HG02943 (cell line): ENCODE measurements at regions not wholly inside any gene's neighbourhood (a gene's known extent, or its start where the extent isn't known, plus 50 kb on each side); places are given as distances from the start of the nearest gene placed in this dataset.

Source experiments
- ATAC-seq: cut with Tn5 transposase; IDR thresholded peaks from one replicate; pipeline ENCODE4 v1.9.1; 2021; ENCODE audit warnings: mild to moderate bottlenecking, low read depth, moderate library complexity; ENCODE audit not compliant: unreplicated experiment

DNA sequence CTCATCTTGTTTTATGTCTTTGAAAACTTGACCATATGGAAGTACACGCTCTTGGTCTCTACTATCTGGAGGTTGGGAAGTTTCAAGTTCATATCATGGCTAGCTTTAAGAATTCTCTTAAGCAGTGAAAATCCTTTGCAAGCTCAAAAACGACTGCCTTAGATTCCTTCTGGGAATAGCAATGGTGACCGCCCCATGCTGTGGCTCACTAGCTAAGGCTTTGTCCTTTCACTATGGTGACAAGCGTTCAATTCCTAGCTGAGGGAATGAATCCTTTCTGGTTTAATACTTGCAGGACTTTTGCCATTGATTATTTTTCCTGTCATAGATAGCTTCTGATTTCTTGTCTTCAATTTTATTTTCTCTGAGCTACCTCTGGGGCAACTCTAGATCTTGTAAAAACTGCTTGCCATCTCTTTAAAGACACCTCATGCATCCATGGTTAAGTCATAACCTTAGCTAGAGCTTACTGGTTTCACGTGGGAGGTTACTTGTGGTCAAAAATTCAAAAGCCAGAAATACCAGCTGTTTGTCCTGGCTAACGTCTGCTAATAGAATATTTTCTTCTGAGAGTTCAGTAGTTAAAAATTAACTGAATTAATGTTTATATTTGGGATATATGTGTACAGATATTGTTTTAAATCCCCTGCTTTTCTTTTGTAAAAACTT is 673.4 kb upstream of the CBLB start:
- no peak for ATAC-seq

DNA sequence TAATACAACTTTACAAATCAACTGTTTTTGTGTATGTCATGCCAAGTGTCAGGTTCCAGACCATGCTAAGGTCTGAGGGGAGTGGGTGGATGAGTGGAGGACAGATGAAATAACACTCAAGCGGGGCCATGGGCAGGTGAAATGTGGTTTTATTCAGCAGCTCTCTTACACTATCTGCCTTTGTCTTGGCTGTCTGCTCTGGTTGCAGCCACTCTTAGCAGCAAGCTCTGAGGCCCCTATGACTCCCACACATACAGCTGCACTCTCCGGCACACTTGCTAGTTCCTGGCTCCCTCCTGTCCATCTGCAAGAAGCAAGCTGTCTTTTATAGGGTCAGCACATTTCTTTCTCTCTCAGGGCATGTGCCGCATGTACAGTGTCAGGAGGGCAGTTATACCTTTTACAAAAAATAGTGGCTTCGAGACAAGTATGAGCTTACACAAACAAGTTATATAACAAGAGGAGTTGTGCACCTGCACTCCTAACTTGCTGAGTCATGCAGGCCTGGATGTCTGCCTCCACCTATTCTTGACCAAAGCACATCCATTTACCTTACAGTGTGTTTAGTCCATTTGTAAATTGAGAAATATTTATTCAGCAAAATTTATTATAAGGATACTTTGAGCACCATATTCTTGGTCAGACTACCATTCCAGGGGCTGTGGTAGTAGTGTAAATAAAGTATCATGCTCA is 683.7 kb upstream of the CBLB start:
- no peak for ATAC-seq

DNA sequence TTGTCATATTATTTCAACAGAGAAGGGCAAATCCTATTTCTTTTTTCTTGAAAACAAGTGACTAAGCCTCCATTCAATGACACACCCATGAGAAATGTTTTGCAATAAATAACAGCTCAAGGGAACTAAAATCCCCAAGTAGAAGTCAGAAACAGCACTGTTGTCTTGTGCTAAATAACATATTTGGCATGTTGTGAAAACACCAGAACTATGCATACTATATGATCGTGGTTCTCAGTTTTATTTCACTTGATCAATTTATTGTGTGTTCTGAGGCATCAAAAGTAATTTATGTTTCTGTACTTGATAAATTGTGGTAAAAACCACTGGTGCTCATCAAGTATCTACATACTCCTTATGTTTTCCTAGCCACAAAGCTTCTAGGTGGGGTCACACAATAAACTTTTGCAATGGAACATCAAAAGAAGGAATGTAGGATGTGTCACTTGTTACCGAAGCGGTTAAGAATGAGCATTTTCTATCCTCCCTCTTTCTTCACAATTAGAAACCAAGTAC is 691.7 kb upstream of the CBLB start:
- no peak for ATAC-seq

DNA sequence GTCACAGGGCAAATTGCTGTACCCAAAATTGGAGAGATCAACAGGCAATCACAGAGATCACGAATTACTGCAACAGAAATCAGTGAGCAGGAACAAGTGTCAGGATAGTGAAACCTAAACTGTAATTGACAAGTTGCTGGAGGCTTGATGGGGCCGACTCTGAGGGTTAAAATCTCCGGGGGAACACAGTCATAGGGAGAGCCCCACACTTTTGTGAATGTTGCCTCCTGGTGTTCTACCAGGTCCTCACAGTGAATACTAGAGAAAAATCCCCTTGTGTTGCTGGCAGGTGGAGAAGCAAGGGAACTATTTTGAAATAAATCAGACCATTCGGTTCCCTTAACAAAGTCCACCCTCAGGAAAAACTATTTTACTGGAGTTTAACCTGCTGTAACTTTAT is 697.5 kb upstream of the CBLB start:
- ATAC-seq, result peak; percentile 91

DNA sequence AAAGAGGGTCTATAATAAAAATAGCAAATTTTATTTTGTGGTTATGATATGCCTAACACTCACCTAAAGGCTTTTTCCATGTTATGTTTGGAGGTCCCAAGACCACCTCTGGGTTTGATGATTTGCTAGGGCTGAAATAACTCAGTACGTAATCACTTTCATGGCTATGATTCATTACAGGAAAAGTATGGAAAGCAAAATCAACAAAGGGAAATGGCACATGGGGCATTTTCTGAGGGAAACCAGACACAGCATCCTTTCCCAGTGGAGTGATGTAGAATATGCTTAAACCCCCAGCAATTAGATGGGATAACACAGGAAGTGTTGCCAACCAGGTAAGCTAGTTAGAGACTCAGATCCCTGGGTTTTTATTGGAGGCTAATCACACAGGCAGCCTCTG is 701.6 kb upstream of the CBLB start:
- no peak for ATAC-seq

DNA sequence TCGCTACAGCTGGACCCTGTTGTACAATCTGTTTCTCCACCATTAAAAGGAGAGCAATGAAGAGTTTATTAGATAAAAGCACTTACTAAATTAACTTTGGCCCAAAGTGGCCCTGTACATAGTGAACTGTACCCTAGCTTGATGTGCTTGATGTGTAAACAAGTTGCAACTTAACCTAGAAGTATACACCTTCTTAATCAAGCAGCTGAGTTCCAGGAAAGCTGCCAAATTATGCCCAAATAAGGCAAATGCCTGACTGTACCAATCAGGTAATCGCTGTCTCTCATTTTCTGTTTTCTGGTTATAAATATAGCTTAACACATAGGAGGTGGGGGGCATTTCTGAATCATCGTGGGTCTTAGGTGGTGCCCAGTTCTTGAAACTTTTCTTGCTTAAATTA is 704.8 kb upstream of the CBLB start:
- ATAC-seq, result no peak

DNA sequence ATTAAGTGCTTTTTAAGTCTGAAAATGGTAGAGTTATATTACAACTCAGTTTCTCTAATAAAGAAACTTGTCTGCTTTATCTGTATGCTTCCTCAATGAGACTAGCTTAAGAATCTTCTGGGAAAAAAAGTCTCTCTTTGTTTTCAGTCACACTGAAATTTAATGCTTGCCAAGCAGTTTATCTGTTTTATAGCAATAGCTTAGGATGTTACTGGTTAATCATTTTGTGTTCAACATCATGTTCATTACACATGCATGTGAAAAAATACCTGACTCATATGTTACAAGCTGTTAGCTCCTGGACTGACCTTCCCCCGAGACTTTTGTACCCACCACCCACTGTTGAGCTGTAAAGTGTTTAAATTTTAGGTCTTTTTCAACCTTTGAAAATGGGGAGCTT is 706.2 kb upstream of the CBLB start:
- ATAC-seq, result no peak

DNA sequence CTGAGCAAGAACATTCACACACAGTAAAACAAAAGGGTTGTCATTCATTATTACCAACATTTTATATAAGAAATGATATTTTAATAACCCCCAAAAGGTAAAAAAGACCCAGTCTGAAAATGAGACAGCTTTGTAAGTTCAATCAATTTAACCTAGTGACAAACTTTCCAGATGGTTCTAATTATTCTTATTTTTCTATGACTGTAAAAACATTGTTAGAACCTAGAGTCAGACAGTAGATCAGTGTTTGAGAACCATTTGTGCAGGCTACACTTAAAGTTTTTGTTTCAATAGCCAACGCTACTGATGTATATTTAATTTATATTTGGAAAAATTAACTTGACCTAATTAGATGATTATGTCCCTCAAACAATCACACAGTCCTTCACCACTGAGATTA is 708.4 kb upstream of the CBLB start:
- ATAC-seq, result no peak

DNA sequence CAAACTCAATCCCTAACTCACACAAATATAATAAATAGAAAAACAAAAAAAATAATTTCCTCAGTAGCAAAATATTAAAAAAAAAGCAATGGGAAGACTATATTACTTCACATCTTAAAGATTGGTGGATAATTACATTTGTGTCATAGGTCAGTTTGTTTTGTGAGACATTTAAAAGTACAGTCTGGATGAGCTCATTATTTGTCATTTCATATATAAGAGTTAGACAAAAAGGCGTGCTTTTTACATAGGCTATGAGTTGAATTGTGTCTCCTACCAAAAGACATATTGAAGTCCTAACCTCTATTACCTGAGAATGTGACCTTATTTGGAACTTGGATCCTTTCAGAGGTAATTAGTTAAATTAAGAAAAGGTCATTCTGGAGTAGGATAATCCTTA is 710.1 kb upstream of the CBLB start:
- no peak for ATAC-seq

DNA sequence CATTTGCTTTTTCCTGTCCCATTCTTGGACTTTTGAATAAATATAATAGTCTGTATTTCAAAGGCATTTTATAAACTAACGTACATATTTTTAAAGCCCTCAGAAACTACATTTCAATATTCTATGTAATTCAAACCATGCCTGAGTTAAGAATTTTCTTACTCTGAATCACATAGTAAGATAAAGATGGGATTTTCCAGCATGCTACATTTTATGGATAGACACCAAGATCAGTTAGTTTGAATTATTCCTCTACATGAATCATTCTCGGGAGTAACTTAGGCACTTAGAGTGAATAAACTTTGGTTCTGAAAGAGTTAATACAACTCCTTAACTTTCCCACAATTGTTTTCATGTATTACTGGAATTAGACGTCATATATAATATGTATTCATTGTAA is 713.3 kb upstream of the CBLB start:
- ATAC-seq, result no peak

DNA sequence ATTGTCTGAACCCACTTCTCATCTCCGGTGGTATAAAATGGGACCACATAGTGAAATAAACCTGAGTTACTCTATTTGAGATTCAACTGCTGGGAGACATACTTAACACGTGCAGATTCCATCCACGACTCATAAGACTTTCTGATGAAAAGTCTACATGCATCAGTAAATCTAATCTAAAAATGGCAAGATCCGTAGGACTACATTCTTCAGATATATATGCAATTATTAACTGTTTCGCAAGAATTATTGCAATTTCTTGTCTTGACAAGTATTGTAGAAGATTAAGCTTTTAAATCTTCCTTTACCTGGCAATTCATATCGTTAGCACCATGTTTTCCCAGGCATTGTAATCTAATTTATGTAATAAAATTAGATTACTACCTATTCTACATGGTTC is 718.7 kb upstream of the CBLB start:
- no peak for ATAC-seq

DNA sequence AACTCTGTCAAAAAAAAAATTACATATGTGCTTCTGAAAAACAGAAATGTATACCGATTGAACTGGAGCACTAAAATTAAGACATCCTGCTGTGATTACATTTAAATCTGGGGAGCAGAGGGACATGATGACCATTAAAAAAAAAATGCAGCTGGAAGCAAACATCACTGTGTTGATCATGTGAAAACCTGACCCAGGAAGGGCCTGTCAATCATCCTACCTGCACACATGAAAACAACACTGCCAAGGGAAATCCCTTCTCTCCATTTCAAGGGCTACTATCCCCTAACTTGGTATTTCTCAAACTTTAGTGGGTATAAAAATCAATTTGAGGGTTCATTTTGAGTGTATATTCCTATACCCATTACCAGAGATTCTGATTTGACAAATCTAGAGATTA is 719.9 kb upstream of the CBLB start:
- ATAC-seq, result no peak

DNA sequence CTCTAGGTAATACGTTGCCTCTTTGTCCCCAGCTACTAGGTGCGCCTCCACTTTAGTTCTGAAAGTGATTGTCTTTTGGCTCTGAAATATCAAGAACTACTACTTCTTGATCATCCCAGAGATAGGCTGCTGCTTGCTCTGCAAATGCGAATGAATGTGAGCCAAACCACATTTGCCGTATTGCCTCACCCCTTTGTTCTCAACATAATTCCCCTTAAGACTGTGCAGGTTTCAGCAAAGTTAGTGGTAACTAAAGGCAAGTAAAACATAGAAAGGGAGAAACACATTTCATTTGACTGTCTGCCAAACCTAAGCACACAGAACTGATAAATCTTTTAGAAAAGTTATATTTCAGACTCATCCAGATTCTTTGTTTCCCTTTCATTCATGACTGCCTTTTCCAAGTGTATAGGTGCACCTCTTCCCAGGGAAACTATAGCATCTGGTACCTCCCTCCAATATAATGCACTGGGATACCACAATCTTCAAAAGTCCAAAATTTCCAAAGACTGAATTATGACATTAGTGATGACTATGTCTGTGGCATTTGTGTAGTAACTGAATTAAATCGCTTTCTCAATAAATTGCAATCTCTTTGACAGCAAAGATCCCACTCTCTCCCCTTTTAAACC is 720.6 kb upstream of the CBLB start:
- ATAC-seq, result no peak

DNA sequence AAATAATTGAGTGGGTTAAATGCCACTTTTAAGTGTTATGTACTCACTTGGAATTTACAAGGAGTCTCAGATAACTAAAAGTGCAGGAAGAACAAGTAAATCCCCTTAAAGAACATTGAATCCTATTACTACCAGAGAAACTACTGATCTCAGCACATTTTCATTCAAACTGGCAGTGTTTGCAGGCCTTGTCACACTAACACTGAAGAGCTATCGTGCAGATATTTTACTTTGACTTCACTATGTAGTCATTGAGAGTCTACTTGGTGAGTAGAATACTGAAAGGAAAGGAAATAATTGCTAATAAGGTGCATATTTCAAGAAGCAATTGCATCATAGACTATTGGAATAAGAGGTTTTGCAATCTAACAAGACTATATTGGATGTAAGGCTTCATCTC is 721.4 kb upstream of the CBLB start:
- ATAC-seq, result no peak

DNA sequence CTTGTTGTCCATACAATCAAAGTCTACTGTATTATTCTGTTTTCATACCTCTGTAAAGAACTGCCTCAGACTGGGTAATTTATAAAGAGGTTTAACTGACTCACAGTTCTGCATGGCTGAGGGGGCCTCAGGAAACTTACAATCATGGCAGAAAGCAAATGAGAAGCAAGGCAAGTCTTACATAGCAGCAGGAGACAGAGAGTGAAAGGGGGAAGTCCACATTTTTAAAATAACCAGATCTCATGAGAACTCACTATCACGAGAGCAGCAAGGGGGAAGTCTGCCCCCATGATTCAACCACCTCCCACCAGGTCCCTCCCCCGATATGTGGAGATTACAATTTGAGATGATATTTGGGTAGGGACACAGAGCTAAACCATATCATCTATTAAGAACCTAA is 724.6 kb upstream of the CBLB start:
- no peak for ATAC-seq

DNA sequence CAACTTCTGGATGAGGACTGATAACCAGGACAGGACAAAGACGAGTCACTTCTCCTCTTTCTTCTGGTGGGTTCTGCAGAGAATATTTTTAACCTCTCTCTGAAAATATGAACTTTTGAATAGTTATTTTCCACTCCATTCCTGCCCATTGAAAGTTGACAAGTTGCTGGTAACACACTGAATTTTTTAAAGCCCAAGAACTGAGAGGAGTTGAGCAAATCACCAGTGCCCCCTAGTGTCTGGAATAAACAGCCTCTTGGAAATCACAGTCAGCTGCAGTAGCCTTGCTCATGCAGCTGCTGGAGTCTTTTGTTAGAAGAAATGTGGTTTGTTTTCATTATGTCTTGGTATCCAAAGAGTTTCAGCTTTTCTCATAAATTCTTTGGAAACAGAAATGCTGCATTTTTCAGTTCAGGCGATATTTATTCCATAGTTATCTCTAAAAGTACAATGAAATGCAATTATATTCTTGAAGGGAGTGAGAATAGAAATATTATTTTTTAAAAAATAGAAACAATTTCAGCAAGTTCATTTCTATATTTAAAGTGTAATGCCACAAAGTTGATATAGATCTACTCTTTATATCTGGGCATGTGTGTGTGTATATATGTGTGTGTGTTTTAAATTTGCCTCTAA is 741.0 kb upstream of the CBLB start:
- peak; percentile 77 for ATAC-seq

DNA sequence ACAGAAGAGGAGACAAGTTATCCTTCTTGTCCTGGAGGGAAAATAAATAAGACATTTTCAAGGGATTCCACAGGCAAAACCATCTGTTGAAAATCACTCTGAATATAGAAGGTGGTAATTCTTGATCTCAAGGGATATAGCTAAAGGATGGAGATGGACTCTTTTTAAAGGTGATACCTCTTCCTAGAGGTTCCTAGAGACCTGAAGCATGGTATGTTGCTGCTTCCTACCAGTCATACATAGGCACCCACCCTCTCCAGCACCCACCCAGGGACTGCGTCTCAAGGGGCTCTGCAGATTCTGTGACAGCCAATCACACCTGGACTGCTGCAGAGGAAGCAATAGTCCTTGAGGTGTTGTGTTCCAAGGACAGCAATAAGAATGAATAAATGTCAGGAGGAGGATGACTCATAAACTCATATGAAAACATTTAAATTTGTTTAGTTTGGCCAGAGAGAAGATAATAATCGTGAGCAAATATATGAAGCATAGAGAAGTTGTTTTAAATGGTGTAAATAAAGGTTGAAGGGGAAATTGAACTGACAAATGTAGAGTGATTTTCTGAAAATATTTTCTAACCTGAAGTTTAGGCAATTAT is 741.6 kb upstream of the CBLB start:
- ATAC-seq, result no peak

DNA sequence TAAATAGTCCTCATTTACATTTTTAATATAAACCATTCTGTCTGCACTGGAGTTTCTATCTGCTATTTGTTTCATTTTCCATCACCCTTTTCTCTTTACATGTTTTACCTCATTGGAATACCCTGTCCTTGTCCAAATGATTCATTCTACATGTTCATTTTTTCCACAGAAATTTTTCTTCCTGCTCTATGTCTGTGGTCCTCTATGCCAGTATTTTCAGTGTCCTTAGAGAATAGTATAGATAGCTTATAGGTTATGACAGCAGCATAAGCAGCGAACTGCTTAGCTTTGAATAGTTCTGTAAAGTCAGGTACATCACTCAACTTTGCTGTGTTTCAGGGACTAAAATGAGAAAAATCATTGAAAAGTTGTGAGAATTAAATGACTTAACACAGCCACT is 742.3 kb upstream of the CBLB start:
- no peak for ATAC-seq

DNA sequence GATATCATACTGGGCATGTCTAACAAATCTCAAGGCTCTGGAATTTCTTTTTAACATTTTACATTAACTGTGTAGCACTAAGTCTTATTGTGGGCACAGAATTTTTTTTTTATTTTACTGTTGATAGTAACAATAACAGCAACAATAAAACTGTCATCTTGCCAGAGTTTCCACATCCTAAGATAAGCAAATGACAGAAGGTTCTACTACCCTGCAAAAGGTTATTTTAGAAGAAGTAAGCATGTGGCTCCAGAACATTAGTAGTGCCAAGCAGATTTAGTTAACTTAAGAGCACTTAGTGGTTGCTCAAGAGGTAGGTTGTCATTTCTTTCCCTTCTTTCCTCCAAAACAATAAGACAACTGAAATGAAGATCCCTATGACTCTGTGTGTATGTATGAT is 743.0 kb upstream of the CBLB start:
- no peak for ATAC-seq

DNA sequence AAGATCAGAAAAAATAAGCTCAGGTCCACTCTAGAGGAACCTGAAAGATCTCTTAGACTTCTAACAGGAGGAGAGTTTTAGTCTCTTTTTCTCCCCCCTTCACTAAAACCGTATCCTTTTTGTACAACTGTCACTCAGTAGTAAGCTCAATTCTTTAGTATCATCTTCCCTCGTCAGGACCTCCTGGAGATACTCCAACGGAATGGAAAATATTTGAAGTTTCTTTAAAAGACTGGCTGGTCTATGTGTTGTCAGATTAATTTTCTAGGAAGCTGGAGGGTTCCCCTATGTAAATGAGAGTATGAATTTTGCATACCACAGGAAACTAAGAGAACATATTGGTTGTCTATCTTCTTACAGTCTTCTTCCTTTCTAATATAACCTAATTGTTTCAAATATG is 747.7 kb upstream of the CBLB start:
- ATAC-seq, result no peak

DNA sequence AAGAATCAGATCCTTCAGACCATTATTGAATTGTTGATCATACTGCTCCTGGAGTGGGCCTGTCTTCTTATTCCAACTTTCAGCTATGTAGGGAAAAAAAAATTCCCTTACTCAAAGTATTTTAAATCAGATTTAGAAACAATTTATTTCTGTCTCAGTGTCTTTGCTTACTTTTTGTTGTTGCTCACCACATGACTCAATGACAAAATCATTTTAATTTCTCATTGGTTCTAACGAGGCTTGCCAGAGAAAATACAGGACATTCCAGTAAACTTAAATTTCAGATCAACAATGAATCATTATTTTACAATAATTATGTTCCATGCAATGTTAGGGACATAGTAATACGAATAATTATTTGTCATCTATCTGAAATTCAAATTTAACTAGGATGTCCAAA is 748.5 kb upstream of the CBLB start:
- ATAC-seq, result no peak
